Astrocyte (in vitro differentiated cells and primary cell): ENCODE measurements at regions not wholly inside any gene's neighbourhood (a gene's known extent, or its start where the extent isn't known, plus 50 kb on each side); places are given as distances from the start of the nearest gene placed in this dataset.

Experiments
- EZH2 ChIP-seq: IDR thresholded peaks from 2 replicates; pipeline ENCODE4 v1.6.1; 2012; ENCODE audit warnings: mild to moderate bottlenecking, low read length, inconsistent platforms; ENCODE audit not compliant: insufficient read depth
- TF ChIP-seq, protein P1 (sequence below): IDR thresholded peaks from 2 replicates; pipeline ENCODE4 v1.5.1; 2011; ENCODE audit warnings: low read depth, mild to moderate bottlenecking, inconsistent platforms, low read length, moderate library complexity; ENCODE audit not compliant: insufficient read depth

DNA sequence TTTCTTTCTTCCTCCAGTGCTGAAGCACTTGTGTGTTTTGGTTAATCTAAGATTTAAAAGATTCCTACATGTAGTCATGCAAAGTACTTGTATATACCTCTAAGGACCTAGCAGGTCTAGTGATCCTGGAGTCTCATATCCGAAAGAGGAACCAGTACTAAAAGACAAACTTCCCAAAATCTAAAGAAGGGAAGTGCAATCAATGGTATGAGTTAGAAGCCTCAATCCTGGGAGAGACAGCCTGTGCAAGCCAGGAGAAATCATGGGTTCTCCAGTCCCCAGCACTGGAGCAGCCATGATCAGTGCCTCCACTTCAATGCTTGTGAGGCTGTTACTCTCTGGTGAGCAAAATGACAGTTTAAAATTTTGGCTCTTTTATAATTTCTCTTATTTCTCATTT, 277.4 kb downstream of the DAD1 start:
- TF ChIP-seq, protein P1, sequence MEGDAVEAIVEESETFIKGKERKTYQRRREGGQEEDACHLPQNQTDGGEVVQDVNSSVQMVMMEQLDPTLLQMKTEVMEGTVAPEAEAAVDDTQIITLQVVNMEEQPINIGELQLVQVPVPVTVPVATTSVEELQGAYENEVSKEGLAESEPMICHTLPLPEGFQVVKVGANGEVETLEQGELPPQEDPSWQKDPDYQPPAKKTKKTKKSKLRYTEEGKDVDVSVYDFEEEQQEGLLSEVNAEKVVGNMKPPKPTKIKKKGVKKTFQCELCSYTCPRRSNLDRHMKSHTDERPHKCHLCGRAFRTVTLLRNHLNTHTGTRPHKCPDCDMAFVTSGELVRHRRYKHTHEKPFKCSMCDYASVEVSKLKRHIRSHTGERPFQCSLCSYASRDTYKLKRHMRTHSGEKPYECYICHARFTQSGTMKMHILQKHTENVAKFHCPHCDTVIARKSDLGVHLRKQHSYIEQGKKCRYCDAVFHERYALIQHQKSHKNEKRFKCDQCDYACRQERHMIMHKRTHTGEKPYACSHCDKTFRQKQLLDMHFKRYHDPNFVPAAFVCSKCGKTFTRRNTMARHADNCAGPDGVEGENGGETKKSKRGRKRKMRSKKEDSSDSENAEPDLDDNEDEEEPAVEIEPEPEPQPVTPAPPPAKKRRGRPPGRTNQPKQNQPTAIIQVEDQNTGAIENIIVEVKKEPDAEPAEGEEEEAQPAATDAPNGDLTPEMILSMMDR = no peak
- TF ChIP-seq EZH2 = no peak
